ENCODE measurements at regions not wholly inside any gene's neighbourhood (a gene's known extent, or its start where the extent isn't known, plus 50 kb on each side); places are given as distances from the start of the nearest gene placed in this dataset.

- TF ChIP-seq CREB1 (CRISPR knock-in tag; IDR thresholded peaks at IDR 0.05) (no peak), HMGXB4 (CRISPR knock-in tag; IDR thresholded peaks at IDR 0.05) (no peak), ZNF121 (CRISPR knock-in tag; IDR thresholded peaks at IDR 0.05) (no peak), ESRRA (CRISPR knock-in tag; IDR thresholded peaks at IDR 0.05; ENCODE audit: borderline replicate concordance) (no peak), SMAD4 (CRISPR knock-in tag; IDR thresholded peaks at IDR 0.05) (no peak), CTCF (IDR thresholded peaks at IDR 0.05) (no peak), ZNF512 (CRISPR knock-in tag; IDR thresholded peaks at IDR 0.05; ENCODE audit: borderline replicate concordance) (no peak), SP1 (CRISPR knock-in tag; conservative IDR thresholded peaks at IDR 0.05) (no peak)
Observed at GRCh38 chrX:134101636-134102035, 116.2 kb upstream of the GPC3 start.

Data from WTC11 (cell line).